CD4-positive, CD25-positive, alpha-beta regulatory T cell (primary cell): ENCODE measurements at regions not wholly inside any gene's neighbourhood (a gene's known extent, or its start where the extent isn't known, plus 50 kb on each side); places are given as distances from the start of the nearest gene placed in this dataset.

Experiments
- ATAC-seq, 2 donors: fragments of 150-1000 bp; cut with Tn5 transposase; one replicate each; pipeline ENCODE4 v1.10.0; 2021; ENCODE audit warnings: low read depth in 2 of 2, moderate number of reproducible peaks in 2 of 2, moderate library complexity in 1 of 2
- DNase-seq, 3 donors: peaks; one replicate each; pipeline versions ENCODE4 v3.0.0 to v3.0.0-alpha.2; 2012 to 2022; ENCODE audit warnings: mixed read lengths in 1 of 3
- H3K27ac ChIP-seq: one replicate; pipeline ENCODE4 v1.7.0; 2013; ENCODE audit warnings: mild to moderate bottlenecking, low read length; ENCODE audit not compliant: insufficient read depth, poor library complexity, severe bottlenecking
- H3K27me3 ChIP-seq: one replicate; pipeline ENCODE4 v1.7.0; 2013; ENCODE audit warnings: low read length; ENCODE audit not compliant: control insufficient read depth, insufficient read depth
- H3K36me3 ChIP-seq: one replicate; pipeline ENCODE4 v1.7.0; 2013; ENCODE audit warnings: mild to moderate bottlenecking, low read length, moderate library complexity; ENCODE audit not compliant: control insufficient read depth, insufficient read depth
- H3K4me1 ChIP-seq: 2 replicates; pipeline ENCODE4 v1.7.0; 2013; ENCODE audit warnings: mild to moderate bottlenecking, low read length; ENCODE audit not compliant: insufficient read depth, control insufficient read depth, poor library complexity, severe bottlenecking
- H3K4me3 ChIP-seq: one replicate; pipeline ENCODE4 v1.7.0; 2013; ENCODE audit warnings: low read depth, mild to moderate bottlenecking, low read length, moderate library complexity
- H3K9me3 ChIP-seq, 2 experiments: 1 replicate in 1 of 2; 2 replicates in 1 of 2; pipeline ENCODE4 v1.7.0; 2013; ENCODE audit warnings: low read length in 2 of 2, mild to moderate bottlenecking in 1 of 2, moderate library complexity in 1 of 2; ENCODE audit not compliant: control insufficient read depth in 2 of 2
- H3K27ac Mint-ChIP-seq, 3 donors: one replicate each; pipeline ENCODE4 v1.8.0; 2020 to 2022; ENCODE audit warnings: mild to moderate bottlenecking in 3 of 3, mixed read lengths in 3 of 3, moderate library complexity in 2 of 3
- H3K27me3 Mint-ChIP-seq: one replicate; pipeline ENCODE4 v1.8.0; 2022; ENCODE audit warnings: mild to moderate bottlenecking, mixed read lengths
- H3K36me3 Mint-ChIP-seq: one replicate; pipeline ENCODE4 v1.8.0; 2020; ENCODE audit warnings: mixed read lengths
- H3K4me1 Mint-ChIP-seq, 4 donors: one replicate each; pipeline ENCODE4 v1.8.0; 2020 to 2022; ENCODE audit warnings: mixed read lengths in 4 of 4, mild to moderate bottlenecking in 1 of 4
- H3K4me3 Mint-ChIP-seq, 4 donors: one replicate each; pipeline ENCODE4 v1.8.0; 2020 to 2022; ENCODE audit warnings: mild to moderate bottlenecking in 4 of 4, mixed read lengths in 4 of 4, moderate library complexity in 3 of 4
- H3K9me3 Mint-ChIP-seq, 7 donors: one replicate each; pipeline ENCODE4 v1.8.0; 2020 to 2022; ENCODE audit warnings: mixed read lengths in 7 of 7, mild to moderate bottlenecking in 3 of 7, moderate library complexity in 2 of 7

DNA sequence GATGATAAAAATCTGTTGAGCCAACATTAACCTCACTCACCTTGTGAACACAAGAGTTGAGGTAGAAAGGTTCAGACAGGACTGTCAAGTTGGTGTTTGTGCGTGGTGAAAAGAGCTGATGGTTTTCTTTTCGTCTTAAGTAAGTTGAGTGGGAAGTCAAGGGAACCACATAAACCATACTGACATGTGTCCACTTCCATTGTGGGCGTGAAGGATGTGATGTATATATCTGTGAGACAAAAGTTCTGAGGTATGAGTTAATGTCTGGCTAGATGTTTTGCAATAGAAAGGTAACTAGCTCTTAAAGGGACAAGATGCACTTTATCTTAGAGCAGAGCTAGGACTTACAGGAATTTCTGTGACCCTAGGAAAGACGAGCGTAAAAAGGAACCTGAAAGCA is 1272.1 kb upstream of the ADGRB3 start:
- Histone ChIP-seq H3K4me1 (no peaks in the 10 kb centered on the region), H3K27ac (no peak overlapping the region), H3K27me3 (no peaks in the 10 kb centered on the region), H3K9me3 (no peaks in the 10 kb centered on the region), H3K36me3 (no peaks in the 10 kb centered on the region), H3K4me3 (no peak overlapping the region)
- Mint-ChIP-seq H3K27ac (no peak overlapping the region), H3K4me3 (no peak overlapping the region), H3K4me1 (peaks cover 0 to 2% (median 0%) of the 10 kb centered on the region in 4 donors), H3K27me3 (no peaks in the 10 kb centered on the region), H3K36me3 (no peaks in the 10 kb centered on the region), H3K9me3 (peaks cover 0 to 11% (median 4%) of the 10 kb centered on the region in 7 donors)
- ATAC-seq (no peak), DNase-seq (no peak)

DNA sequence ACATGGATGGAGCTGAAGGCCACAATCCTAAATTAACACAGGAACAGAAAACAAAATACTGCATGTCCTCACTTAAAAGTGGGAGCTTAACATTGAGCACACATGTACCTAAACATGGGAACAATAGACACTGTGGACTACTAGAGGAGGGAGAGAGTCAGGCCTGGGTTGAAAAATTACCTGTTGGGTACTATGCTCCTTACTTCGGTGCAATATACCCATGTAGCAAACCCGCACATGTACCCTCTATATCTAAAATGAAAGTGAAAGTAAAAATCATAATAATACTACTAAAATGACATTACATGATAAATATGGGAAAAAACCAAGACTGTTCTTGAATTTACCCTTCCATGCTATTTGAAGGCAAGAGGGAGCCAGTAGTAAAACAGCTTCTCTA is 1273.8 kb upstream of the ADGRB3 start:
- no peaks in the 10 kb centered on the region for H3K9me3 ChIP-seq
- peak overlapping the region; percentile 33 for H3K4me3 ChIP-seq
- H3K27ac ChIP-seq, result no peak overlapping the region
- H3K27ac Mint-ChIP-seq, result no peak overlapping the region
- H3K36me3 ChIP-seq, result no peaks in the 10 kb centered on the region
- H3K4me1 ChIP-seq, result no peaks in the 10 kb centered on the region
- no peaks in the 10 kb centered on the region for H3K27me3 ChIP-seq
- no peak for DNase-seq
- H3K36me3 Mint-ChIP-seq, result no peaks in the 10 kb centered on the region
- peaks cover 0 to 2% (median 0%) of the 10 kb centered on the region in 4 donors for H3K4me1 Mint-ChIP-seq
- peak overlapping the region in 1 of 4 donors; percentile 17 for H3K4me3 Mint-ChIP-seq
- no peaks in the 10 kb centered on the region for H3K27me3 Mint-ChIP-seq
- ATAC-seq, result no peak
- peaks cover 0 to 11% (median 3%) of the 10 kb centered on the region in 7 donors for H3K9me3 Mint-ChIP-seq

DNA sequence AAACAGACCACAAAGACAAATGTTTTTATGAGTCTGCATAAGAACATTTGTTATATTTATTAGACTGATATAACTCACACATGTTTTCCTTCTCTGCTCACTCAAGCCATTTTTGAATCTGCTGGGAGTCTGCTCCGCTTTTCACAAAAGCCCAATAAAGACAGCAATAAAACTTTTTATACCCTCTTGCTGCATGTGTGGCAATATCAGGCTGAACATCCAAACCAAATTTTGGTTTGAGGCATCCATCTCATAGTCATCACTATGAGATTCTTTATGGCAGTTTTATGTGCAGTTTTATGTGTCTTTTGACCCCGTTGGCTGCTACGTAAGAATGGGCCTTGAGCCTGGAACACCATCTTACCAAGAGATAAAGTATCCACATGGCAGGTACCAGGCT is 1276.8 kb upstream of the ADGRB3 start:
- Mint-ChIP-seq H3K27ac (no peak overlapping the region), H3K36me3 (no peaks in the 10 kb centered on the region), H3K4me3 (no peak overlapping the region), H3K27me3 (no peaks in the 10 kb centered on the region), H3K9me3 (peaks cover 1 to 11% (median 5%) of the 10 kb centered on the region in 7 donors), H3K4me1 (peaks cover 0 to 2% (median 0%) of the 10 kb centered on the region in 4 donors)
- DNase-seq (no peak), ATAC-seq (no peak)
- H3K4me3 ChIP-seq, result no peak overlapping the region
- H3K36me3 ChIP-seq, result no peaks in the 10 kb centered on the region
- H3K4me1 ChIP-seq, result no peaks in the 10 kb centered on the region
- no peaks in the 10 kb centered on the region for H3K27me3 ChIP-seq
- H3K27ac ChIP-seq, result no peak overlapping the region
- H3K9me3 ChIP-seq, result no peaks in the 10 kb centered on the region

DNA sequence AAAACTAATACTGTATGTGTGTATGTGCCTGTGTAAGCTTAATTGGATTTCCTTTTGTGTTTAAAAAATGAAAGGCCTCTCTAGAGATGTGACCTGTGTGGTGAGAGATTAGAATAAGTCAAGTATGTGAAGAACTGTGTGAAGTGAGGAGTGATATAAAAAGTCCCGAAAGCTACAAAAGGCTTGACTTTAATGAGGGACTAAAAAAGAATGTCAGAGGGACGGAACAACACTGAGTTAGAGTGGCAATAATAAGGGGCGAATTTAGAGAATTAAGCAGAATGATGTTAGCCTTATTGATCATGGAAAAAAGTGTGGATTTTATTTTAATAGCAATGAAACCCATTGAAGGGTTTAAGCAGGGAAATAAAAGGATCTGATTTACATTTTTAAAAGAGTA is 1281.2 kb upstream of the ADGRB3 start:
- H3K27me3 ChIP-seq, result no peaks in the 10 kb centered on the region
- no peak overlapping the region for H3K4me3 Mint-ChIP-seq
- H3K36me3 ChIP-seq, result no peaks in the 10 kb centered on the region
- H3K4me1 ChIP-seq, result no peaks in the 10 kb centered on the region
- no peak overlapping the region for H3K4me3 ChIP-seq
- no peak overlapping the region for H3K27ac ChIP-seq
- H3K36me3 Mint-ChIP-seq, result no peaks in the 10 kb centered on the region
- no peaks in the 10 kb centered on the region for H3K4me1 Mint-ChIP-seq
- DNase-seq, result no peak
- peaks cover 0 to 10% (median 3%) of the 10 kb centered on the region in 7 donors for H3K9me3 Mint-ChIP-seq
- ATAC-seq, result no peak
- no peaks in the 10 kb centered on the region for H3K9me3 ChIP-seq
- no peak overlapping the region for H3K27ac Mint-ChIP-seq
- H3K27me3 Mint-ChIP-seq, result no peaks in the 10 kb centered on the region

DNA sequence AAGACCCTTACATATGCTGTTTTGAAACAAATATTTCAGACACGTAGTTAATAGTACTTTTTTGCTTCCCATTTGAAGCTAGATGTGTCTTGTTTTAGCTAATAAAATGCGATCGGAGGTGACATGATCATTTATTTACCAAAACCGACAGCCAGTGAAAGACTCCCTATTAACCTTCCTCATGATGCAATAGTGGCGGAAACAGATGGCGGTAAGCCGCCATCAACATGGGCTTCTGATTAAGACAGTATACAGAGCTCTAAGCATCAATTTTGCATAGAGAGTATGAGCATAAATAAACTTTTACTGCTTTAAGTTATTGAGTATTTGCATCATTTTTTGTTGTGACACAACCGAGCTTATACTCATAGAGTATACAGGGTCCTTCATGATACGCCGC is 1282.4 kb upstream of the ADGRB3 start:
- H3K27me3 Mint-ChIP-seq, result no peaks in the 10 kb centered on the region

DNA sequence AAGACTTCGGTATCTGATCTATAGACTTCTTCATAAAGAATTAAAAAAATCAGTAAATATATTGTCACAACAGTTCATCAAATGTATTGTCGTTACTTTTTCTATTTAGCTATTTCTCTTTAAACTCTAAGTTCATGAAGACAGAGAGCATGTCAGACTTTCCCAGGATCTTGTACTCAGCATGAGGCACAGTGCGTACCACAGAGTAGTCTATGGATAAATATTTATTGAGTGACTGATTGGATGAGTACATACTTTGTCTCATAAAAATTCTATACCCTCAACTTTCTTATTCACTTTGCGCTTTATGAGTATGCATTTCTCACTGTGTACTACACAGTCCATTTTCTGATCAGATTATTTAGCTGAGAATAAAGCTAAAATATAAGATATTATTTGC is 1284.4 kb upstream of the ADGRB3 start:
- no peaks in the 10 kb centered on the region for H3K27me3 ChIP-seq

More for the DNA sequence above, 1282.4 kb upstream of the ADGRB3 start:
- Mint-ChIP-seq H3K36me3 (no peaks in the 10 kb centered on the region), H3K4me1 (no peaks in the 10 kb centered on the region), H3K9me3 (peaks cover 0 to 10% (median 4%) of the 10 kb centered on the region in 7 donors), H3K4me3 (no peak overlapping the region), H3K27ac (no peak overlapping the region)
- no peak for DNase-seq
- no peaks in the 10 kb centered on the region for H3K36me3 ChIP-seq
- no peaks in the 10 kb centered on the region for H3K27me3 ChIP-seq
- H3K4me3 ChIP-seq, result no peak overlapping the region
- no peak overlapping the region for H3K27ac ChIP-seq
- H3K9me3 ChIP-seq, result no peaks in the 10 kb centered on the region
- H3K4me1 ChIP-seq, result no peaks in the 10 kb centered on the region
- no peak for ATAC-seq

DNA sequence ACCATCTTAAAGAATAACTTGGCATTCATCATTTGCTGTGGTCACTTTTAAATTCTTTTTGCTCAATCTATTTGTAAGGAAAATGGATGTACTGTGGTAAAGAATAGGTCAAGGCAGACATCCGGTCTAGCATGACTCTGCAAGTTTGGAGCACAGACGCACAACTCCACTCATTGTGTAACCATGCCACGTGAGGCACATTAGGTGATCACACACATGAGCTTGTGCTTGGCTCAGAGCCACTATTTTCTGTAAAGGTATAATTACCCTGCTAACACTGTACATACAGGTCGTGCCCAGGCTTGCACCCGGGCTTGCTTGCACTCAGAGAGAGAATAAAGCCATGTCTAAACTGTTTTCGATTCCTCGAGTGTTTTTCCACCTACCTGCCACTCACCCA is 1289.1 kb upstream of the ADGRB3 start:
- H3K36me3 Mint-ChIP-seq, result no peaks in the 10 kb centered on the region
- no peak overlapping the region for H3K4me3 Mint-ChIP-seq
- ATAC-seq (no peak), DNase-seq (no peak)
- Histone ChIP-seq H3K4me3 (no peak overlapping the region), H3K9me3 (peaks cover 0 to 11% of the 10 kb centered on the region in 2 experiments), H3K27ac (no peak overlapping the region), H3K36me3 (no peaks in the 10 kb centered on the region), H3K27me3 (no peaks in the 10 kb centered on the region), H3K4me1 (no peaks in the 10 kb centered on the region)
- no peaks in the 10 kb centered on the region for H3K4me1 Mint-ChIP-seq
- H3K9me3 Mint-ChIP-seq, result peaks cover 0 to 16% (median 4%) of the 10 kb centered on the region in 7 donors
- H3K27me3 Mint-ChIP-seq, result no peaks in the 10 kb centered on the region
- H3K27ac Mint-ChIP-seq, result no peak overlapping the region

More for the DNA sequence above, 1284.4 kb upstream of the ADGRB3 start:
- no peak overlapping the region for H3K4me3 ChIP-seq
- no peaks in the 10 kb centered on the region for H3K4me1 ChIP-seq
- ATAC-seq (no peak), DNase-seq (no peak)
- Mint-ChIP-seq H3K9me3 (peaks cover 0 to 11% (median 6%) of the 10 kb centered on the region in 7 donors), H3K4me1 (no peaks in the 10 kb centered on the region), H3K36me3 (no peaks in the 10 kb centered on the region), H3K27me3 (no peaks in the 10 kb centered on the region), H3K27ac (no peak overlapping the region), H3K4me3 (no peak overlapping the region)
- H3K27ac ChIP-seq, result no peak overlapping the region
- H3K36me3 ChIP-seq, result no peaks in the 10 kb centered on the region
- peaks cover 0 to 11% of the 10 kb centered on the region in 2 experiments for H3K9me3 ChIP-seq

DNA sequence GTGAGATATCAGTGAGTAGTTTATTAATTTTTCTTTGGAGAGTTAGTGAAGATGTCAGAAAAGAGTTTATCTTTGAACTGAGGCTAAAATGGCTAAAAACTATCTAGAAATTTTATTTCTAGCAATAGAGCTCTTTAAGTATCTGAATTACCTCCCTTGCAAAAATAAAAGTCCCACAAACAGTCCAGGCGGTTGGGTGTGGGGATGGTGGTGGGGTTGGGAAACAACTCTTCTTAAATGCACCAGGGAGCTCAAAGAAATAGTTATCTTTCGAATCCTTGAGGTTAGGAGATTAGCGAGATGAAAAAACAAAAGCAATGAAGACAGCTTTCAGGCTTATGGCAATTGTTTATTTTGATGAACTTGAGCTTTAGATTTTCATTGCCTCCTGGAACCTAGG is 1299.1 kb upstream of the ADGRB3 start:
- Histone ChIP-seq H3K27ac (no peak overlapping the region), H3K9me3 (peaks cover 0 to 3% of the 10 kb centered on the region in 2 experiments), H3K4me3 (no peak overlapping the region), H3K4me1 (no peaks in the 10 kb centered on the region), H3K27me3 (no peaks in the 10 kb centered on the region), H3K36me3 (no peaks in the 10 kb centered on the region)
- Mint-ChIP-seq H3K9me3 (peaks cover 0 to 11% (median 8%) of the 10 kb centered on the region in 7 donors), H3K27ac (peak overlapping the region in 1 of 3 donors; percentile 26), H3K4me1 (no peaks in the 10 kb centered on the region), H3K27me3 (no peaks in the 10 kb centered on the region), H3K36me3 (no peaks in the 10 kb centered on the region), H3K4me3 (no peak overlapping the region)
- ATAC-seq (no peak), DNase-seq (no peak)
